Lower lobe of right lung (tissue), 2 donors: ENCODE measurements at regions not wholly inside any gene's neighbourhood (a gene's known extent, or its start where the extent isn't known, plus 50 kb on each side); places are given as distances from the start of the nearest gene placed in this dataset.

ENCODE experiments used
- ATAC-seq, 2 donors: fragments of 200-7000 bp; cut with Tn5 transposase; one replicate each; pipeline ENCODE4 v1.9.1; 2020 to 2022; ENCODE audit warnings: mild to moderate bottlenecking in 2 of 2, moderate library complexity in 2 of 2
- DNase-seq: peaks from one replicate; pipeline ENCODE4 v3.0.0-alpha.2; 2020
- H3K27ac ChIP-seq: fragments of 200-600 bp; one replicate; pipeline ENCODE4 v1.8.0; 2022
- H3K27me3 ChIP-seq: fragments of 200-600 bp; one replicate; pipeline ENCODE4 v1.8.0; 2022; ENCODE audit warnings: low read depth
- H3K36me3 ChIP-seq: fragments of 200-600 bp; one replicate; pipeline ENCODE4 v1.8.0; 2022; ENCODE audit warnings: mild to moderate bottlenecking
- H3K4me1 ChIP-seq: fragments of 200-600 bp; one replicate; pipeline ENCODE4 v1.8.0; 2022
- H3K4me3 ChIP-seq: fragments of 200-600 bp; one replicate; pipeline ENCODE4 v1.8.0; 2022; ENCODE audit warnings: mild to moderate bottlenecking
- H3K9me3 ChIP-seq: fragments of 200-600 bp; one replicate; pipeline ENCODE4 v1.8.0; 2022
- intact Hi-C: fragments of 100-400 bp; cut with DNase I; formaldehyde crosslinking; loops from one replicate; pipeline ENCODE4 v1.11.0; 2022
- TF ChIP-seq, protein P1 (sequence below): fragments of 200-600 bp; IDR thresholded peaks from one replicate; pipeline ENCODE4 v1.8.0; 2022; ENCODE audit warnings: antibody characterized with exemption, mild to moderate bottlenecking
- donor health status: DM: no; HTN: yes; CAD: no; lungs with severe emphysema.

DNA sequence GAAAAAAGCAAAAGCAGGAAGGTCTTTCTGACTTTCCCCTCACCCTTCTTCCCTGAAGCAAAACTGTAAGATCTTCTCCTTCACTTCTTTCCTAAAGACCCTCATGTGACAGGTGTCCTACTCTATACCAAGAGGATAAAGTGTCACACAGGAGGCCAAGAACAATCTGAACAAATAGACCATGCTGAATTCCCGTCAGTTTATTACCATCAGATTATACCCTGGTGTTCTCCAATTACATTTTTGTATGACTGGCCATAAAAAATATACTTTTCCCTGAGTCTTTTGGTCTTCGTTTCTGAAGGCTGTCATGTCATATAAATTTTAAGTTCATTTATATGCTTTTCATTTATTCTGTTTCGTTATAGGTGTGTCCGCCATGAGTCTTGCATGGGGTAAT, 371.4 kb upstream of the CNTN4 start:
- H3K27ac ChIP-seq: no peak overlapping the region
- DNase-seq (no peak), ATAC-seq (no peak)
- H3K4me3 ChIP-seq: no peak overlapping the region
- no peaks in the 10 kb centered on the region for H3K27me3 ChIP-seq
- intact Hi-C loops: no loop called here
- H3K4me1 ChIP-seq: no peaks in the 10 kb centered on the region
- H3K36me3 ChIP-seq: no peaks in the 10 kb centered on the region
- H3K9me3 ChIP-seq: no peaks in the 10 kb centered on the region
- TF ChIP-seq, protein P1, sequence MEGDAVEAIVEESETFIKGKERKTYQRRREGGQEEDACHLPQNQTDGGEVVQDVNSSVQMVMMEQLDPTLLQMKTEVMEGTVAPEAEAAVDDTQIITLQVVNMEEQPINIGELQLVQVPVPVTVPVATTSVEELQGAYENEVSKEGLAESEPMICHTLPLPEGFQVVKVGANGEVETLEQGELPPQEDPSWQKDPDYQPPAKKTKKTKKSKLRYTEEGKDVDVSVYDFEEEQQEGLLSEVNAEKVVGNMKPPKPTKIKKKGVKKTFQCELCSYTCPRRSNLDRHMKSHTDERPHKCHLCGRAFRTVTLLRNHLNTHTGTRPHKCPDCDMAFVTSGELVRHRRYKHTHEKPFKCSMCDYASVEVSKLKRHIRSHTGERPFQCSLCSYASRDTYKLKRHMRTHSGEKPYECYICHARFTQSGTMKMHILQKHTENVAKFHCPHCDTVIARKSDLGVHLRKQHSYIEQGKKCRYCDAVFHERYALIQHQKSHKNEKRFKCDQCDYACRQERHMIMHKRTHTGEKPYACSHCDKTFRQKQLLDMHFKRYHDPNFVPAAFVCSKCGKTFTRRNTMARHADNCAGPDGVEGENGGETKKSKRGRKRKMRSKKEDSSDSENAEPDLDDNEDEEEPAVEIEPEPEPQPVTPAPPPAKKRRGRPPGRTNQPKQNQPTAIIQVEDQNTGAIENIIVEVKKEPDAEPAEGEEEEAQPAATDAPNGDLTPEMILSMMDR: no peak

DNA sequence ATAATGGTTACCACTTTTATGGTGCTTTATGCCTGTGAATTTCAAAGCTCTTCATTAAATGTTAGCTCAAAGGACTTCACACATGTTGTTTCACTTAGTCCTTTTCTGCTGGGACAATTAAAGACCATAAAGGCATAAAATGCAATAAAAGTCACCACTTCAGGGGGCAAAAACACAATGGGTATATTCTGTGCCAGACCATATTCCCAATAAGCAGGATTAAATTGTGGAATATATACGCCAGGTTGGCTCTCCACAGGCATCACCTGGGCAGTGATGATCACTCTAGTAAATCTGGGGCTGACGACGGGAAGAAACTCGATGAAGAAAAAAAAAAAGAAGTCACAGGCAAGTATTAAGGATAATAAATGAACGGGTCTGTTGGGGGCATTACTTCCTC, 370.2 kb upstream of the CNTN4 start:
- Histone ChIP-seq H3K4me3 (no peak overlapping the region), H3K36me3 (no peaks in the 10 kb centered on the region), H3K27ac (no peak overlapping the region), H3K27me3 (no peaks in the 10 kb centered on the region), H3K4me1 (no peaks in the 10 kb centered on the region), H3K9me3 (no peaks in the 10 kb centered on the region)
- DNase-seq: no peak
- TF ChIP-seq, protein P1: no peak
- intact Hi-C loops: no loop called here
- no peak for ATAC-seq

DNA sequence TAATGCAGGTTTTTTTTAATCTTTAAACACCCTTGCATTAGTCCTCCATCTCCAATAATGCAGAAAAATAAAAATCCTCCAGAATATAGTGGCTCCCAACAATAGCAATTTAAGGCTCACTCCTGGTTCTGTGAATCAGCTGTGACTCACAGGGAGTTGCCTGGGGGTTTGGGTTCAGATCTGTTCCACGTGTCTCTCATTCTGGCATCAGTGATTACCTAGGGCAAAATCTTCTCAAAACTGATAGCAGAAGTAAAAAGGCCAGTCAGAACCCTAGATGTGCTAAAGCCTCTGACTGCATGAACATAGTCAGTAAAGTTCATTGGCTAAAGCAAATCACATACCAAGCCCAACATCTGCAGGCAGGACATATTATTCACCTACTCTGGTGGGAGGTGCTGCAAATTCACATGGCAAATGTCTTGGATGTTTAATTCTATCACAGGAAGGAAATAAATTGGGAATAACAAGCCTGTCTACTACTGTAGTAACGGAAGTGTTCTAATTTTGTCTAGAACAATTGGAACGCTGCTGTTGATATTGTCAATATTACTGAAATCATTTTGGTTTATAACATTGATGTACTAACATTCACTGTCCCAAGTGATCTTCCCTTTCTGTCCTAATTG, 364.1 kb upstream of the CNTN4 start:
- TF ChIP-seq, protein P1: no peak
- no peaks in the 10 kb centered on the region for H3K27me3 ChIP-seq
- no peak overlapping the region for H3K27ac ChIP-seq
- no peaks in the 10 kb centered on the region for H3K9me3 ChIP-seq
- H3K4me3 ChIP-seq: no peak overlapping the region
- H3K36me3 ChIP-seq: no peaks in the 10 kb centered on the region
- ATAC-seq: no peak
- DNase-seq: no peak
- intact Hi-C loops: no loop called here
- no peaks in the 10 kb centered on the region for H3K4me1 ChIP-seq

DNA sequence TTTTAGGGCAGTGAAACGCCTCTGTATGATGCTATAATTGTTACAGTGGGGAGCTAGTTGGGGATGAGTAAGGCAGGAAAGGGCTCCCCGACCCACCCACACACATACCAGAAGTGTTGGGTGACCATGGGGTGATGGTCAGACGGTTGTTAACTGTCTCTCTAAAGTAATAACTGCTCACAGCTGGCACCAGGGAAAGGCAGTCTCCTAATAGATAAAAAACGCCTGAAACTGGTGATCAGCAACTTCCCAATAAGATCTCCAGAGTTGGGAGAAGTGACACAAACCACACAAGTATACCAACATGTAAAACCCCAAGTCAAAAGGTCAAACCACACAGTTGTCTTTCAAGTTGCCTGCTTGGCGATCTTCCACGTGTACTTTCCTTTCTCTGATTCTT, 346.5 kb upstream of the CNTN4 start:
- H3K36me3 ChIP-seq: no peaks in the 10 kb centered on the region
- TF ChIP-seq, protein P1: no peak
- no peak for DNase-seq
- ATAC-seq: no peak
- intact Hi-C loops: no loop called here
- H3K27me3 ChIP-seq: no peaks in the 10 kb centered on the region
- no peaks in the 10 kb centered on the region for H3K4me1 ChIP-seq
- no peak overlapping the region for H3K4me3 ChIP-seq
- H3K9me3 ChIP-seq: peaks cover 4% of the 10 kb centered on the region
- no peak overlapping the region for H3K27ac ChIP-seq

DNA sequence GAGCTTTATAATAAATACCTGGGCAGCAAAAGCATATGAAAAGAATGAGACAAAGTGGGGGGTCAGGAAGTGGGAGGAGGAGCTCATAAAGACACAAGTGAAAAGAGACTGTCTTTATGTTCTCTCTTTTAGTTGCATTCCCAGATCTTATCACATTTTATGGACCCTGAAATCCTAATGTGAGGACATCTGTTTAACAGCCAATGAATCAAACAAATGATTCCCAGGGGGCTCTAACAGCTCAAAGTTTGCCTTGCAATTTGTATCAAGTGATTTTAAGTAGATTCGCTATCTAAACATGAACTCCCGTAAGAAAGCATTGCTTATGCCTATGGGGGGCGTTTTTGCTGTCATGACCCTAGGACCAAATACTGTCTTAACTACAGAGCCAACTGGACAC, 332.3 kb upstream of the CNTN4 start:
- Histone ChIP-seq H3K27me3 (no peaks in the 10 kb centered on the region), H3K9me3 (no peaks in the 10 kb centered on the region), H3K27ac (no peak overlapping the region), H3K4me1 (no peaks in the 10 kb centered on the region), H3K4me3 (no peak overlapping the region), H3K36me3 (no peaks in the 10 kb centered on the region)
- DNase-seq (no peak), ATAC-seq (no peak)
- TF ChIP-seq, protein P1: no peak
- intact Hi-C loops: no loop called here

DNA sequence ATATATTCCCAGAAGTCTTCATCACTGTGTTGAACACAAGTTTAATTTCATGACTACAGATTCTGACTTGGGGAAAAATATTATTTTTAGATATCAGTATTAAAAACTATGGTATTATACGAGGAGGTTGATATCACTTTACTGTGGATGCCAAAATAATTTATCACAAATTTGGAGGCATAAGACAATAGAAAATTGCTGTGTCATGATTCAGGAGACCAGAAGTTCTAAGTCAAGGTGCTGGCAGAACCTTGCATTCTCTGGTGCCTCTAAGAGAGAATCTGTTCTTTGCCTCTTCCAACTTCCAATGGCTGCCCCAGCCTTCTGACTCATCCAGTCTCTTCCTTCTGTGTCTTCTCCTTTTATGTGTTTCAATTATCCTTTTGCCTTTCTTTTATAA, 325.0 kb upstream of the CNTN4 start:
- H3K4me1 ChIP-seq: no peaks in the 10 kb centered on the region
- no peaks in the 10 kb centered on the region for H3K9me3 ChIP-seq
- DNase-seq (no peak), ATAC-seq (no peak)
- no peak overlapping the region for H3K27ac ChIP-seq
- no peaks in the 10 kb centered on the region for H3K36me3 ChIP-seq
- TF ChIP-seq, protein P1: no peak
- intact Hi-C loops: no loop called here
- no peaks in the 10 kb centered on the region for H3K27me3 ChIP-seq
- no peak overlapping the region for H3K4me3 ChIP-seq
